Glomerular endothelial cell (primary cell): ENCODE measurements at regions not wholly inside any gene's neighbourhood (a gene's known extent, or its start where the extent isn't known, plus 50 kb on each side); places are given as distances from the start of the nearest gene placed in this dataset.
"Not testable (repeated sequence)": the region's sequence is repeated elsewhere in the genome, so short reads cannot be mapped to it uniquely, and the experiment has no call there.

Source experiments
- DNase-seq: peaks from one replicate; pipeline ENCODE4 v3.0.0-alpha.2; 2011; ENCODE audit warnings: low read depth, low spot score; ENCODE audit errors: extremely low read depth

DNA sequence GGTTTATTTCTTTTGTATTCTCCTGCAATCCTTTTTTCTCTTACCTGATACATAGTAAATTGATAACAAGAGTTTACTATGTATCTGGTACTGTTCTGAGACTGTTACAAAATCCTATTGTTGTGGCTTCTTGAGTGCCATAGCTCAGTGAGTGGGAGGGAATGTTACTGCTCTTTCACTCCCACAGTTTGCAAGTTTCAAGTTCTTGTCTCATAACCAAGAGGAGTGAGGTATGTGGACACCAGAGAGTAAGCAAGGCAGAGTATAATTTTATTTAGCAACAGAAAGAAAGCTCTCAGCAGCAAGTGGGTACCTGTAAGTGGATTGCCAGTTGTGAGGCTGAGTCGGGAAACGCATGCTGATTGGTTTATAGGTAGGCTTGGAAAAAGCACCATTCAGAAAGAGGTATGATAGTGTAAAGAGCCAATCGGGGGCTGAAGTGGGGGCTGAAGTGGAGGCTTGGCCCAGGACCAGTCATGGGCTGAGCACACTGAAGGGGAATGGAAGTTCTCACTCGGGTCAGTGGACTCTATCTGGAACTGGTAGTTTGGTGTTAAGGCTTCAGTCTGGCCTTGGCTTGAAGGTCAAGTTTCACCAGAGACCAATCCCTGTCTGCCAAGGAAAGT is 850.8 kb downstream of the TMTC2 start:
- no peak for DNase-seq

DNA sequence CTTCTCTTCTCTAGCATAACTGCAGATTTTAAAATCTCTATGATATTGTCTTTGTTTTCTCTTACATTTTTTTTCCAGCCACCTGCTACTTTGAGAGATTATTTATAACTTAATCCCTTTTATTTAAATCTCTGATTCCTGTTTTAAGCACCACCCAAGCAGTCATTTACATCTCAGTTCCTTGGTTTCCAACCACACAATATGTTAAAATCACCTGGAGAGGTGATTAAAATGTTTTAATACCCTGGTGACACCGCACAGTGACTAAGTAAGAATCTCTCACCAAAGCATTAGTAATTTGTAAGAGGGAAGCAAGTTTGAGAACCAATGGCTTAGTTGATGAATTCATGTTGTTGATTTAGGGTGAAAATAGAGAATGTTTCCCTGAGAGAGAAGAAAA is 849.8 kb downstream of the TMTC2 start:
- DNase-seq, result no peak

DNA sequence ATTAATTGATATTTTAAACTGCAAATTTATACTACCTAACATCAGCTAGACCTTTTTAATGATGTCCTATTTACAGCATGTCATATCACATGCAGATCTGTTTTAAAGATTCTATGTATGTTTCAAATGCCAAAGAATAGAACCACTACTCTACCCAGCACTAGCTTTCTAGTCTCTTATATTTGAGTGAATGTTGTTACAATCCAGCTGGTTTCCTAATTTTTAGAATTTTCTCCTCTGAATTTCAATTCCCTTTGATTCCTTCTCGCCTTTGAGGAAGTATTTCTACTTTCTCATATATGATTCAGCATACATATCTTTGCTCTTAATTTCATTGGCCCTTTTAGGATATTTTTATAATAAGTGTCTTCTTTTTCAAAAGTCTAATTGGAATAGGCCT is 841.9 kb downstream of the TMTC2 start:
- no peak for DNase-seq

DNA sequence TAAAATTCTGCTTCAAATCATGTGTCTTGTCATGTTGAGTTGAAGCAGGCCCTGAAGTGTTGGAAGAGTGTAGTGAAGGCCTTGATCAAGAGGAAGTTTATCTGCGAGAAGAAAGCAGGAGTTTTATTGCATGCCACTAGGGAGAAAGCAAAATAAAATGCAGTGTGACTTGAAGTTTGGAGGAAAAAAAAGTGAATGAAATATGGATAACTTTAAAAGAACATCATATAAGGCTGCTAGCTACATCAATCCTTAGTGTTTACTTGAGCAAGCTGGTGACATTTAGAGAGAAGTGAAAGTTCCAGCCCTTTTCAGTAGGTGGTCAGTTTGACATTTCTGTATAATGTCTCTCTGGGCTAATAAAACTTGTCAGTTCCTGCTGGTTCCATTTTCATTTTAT is 841.1 kb downstream of the TMTC2 start:
- DNase-seq, result no peak

DNA sequence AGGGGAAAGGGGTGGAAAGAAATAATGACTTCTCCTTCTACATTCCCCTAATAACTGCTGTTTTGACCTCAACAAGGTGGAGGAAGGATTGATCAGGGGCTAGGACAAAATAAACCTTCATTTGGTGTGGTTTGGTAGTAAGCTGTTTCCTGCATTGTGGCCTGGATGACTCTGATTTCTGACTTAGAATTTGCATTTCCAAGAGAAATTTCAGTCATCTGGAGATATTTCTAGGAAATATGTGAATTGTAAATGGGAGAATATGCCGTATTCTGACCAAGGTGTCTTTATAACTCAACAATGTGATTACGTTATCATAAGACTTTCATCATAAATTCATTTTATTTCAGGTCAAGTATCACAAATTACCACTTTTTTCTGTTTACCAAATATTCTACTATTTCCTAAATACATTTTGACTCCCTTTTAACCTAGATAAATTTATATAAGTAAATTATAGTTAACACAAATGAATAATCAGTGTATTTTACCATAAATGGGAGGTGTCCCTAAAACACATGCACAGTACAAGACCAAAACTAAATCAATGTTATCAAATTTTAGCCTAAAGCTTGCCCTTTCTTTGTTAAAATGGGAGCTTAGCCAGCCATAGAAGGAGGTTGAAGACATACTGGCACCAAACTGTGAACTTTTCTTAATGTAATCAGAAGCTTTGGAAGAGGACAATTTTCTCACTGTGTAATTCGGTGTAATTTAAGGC is 828.8 kb downstream of the TMTC2 start:
- no peak for DNase-seq

DNA sequence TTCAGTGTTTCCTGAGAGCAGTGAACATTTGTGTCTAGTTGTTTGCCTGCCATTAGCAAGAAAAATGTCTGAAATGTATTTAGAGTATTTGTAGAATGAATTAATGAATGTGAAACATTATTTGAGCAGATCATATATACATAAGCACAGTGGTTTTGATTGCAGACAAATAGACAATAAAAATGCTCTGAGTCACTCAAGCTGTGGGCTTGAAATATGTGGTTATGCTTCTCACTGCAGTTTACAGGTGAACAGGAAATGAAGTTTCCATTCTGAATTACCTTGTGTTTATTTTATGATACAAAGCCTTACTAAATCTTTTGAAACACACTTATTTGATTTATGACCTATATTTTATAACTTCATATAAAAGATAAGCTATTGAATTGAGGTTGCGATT is 827.7 kb downstream of the TMTC2 start:
- no peak for DNase-seq

DNA sequence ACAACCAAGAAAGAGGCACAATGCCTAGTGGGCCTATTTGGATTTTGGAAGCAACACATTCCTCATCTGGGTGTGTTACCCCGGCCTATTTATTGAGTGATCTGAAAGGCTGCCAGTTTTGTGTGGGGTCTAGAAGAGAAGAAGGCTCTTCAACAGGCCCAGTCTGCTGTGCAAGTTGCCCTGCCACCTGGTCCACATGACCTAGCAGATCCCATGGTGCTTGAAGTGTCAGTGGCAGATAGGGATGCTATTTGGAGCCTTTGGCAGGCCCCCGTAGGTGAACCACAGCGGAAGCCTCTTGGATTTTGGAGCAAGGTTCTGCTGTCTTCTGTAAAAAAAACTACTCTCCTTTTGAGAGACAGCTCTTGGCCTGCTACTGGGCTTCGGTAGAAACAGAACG is 820.1 kb downstream of the TMTC2 start:
- DNase-seq, result no peak

DNA sequence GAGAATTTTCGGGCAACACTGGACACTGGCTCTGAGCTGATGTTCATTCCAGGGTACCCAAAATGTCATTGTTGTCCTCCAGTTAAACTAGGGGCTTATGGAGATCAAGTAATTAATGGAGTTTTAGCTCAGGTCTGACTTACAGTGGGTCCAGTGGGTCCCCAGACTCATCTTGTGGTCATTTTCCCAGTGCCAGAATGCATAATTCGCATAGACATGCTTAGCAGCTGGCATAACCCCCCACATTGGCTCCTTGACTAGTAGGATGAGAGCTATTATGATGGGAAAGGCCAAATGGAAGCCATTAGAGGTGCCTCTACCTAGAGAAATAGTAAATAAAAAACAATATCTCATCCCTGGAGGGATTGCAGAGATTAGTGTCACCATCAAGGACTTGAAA is 818.9 kb downstream of the TMTC2 start:
- no peak for DNase-seq

DNA sequence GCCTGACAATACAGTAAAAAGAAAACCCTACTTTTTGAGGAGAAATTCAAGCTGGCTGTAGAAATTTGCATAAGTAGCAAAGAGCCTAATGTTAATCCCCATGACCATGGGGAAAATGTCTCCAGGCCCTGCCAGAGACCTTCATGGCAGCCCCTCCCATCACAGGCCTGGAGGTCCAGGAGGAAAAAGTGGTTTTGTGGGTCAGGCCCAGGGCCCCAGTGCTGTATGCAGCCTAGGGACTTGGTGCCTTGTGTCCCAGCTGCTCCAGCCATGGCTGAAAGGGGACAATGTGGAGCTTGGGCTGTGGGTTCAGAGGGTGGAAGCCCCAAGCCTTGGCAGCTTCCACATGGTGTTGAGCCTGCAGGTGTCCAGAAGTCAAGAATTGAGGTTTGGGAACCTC is 813.2 kb downstream of the TMTC2 start:
- DNase-seq, result not testable (repeated sequence)

DNA sequence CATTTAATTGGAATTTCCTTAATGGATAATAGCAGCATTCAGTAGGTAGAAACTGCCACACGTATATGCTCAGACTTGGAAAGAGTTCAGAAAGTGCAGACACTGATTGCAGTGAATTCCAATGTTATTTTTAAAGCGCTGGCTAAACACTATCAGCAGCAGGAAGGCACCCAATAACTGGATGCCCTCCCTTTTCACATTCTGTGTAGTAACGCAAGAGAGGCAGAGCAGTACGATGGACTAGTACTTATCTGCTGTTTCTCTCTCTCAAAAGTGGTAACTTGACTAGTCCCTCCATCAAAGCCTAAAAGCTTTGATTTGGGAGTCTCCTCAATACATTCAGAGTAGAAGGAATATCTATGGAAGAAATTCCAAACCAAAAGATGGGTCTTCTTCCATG is 791.0 kb downstream of the TMTC2 start:
- no peak for DNase-seq

DNA sequence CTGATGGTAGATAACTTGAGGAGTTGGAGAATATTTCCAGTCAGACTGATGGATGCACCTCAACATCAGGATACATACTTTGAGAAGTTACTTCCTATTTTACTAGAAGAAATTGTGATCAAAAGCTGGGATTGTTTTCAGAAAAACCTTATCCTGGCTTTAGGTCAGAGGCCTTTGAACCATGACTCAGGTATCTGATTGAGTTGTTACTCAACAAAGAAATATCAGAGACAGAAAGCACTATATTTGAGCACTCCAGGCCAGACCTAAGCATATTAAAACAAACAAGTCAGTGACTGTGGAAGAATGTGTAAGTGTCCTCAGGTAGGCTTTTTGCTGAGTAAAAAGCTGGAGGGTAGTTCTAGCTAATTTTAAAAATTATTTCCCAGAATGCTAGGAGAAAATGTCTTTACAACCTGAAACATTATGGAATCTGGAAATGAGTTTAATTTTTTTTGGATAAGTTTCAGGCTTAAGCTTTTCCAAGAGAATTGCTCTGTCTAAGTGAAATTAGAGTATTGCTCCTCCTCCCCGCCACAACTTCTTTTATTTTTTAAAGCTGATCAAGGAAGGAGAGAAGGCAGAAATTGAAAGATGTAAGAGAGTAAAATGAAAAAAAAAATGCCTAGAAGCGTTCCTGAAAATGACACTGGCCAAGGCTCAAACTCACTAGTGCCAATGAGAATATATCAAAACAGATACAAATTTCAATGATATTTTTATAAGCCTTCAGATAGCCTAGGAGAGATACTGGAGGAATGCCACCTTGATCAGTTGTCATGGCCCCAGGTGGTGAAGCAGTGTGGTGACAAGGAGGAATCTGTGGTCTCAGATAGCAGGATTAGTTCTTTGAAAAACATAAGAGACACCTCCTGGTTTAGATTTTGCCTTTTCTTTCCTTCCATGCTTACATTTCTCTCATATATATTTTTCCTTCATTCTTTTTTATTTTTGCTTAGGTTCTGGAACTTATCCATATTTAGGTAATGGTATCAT is 790.3 kb downstream of the TMTC2 start:
- no peak for DNase-seq

DNA sequence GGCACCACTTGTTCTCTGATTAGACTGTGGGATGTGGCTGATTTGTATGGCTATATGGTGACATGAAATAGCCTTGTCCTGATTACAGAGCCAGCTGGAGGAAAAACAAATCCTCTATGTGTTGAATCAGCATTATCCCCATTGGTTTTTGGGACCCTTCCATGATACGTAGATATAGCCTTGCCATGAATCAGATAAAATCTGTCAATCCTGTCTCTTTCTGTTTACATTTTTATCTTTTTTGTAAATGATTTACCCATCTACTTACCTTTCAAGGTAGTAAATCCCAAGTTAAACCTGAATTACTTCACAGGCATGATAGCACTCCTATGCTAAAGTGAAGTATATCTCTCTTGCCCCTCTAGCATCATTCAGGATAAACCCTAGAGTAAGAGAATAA is 789.3 kb downstream of the TMTC2 start:
- no peak for DNase-seq

DNA sequence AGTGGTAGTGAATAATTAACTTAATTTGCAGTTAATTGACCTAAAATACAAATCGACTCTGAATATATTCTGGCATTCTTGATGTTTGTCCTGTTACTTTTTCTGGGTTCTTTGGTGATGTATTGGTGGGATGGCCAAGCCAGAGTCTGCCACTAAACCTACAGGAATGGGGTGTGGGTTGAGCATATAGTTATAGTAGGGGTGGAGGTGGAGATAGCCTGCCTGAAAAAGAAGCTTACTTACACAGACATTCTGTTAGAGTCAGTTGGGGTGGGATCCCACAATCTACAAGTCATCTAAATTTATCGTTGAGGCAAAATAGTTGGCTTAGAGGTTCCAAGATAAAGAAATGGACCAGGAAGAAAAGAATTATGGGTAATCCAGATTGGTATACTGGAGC is 787.7 kb downstream of the TMTC2 start:
- no peak for DNase-seq

DNA sequence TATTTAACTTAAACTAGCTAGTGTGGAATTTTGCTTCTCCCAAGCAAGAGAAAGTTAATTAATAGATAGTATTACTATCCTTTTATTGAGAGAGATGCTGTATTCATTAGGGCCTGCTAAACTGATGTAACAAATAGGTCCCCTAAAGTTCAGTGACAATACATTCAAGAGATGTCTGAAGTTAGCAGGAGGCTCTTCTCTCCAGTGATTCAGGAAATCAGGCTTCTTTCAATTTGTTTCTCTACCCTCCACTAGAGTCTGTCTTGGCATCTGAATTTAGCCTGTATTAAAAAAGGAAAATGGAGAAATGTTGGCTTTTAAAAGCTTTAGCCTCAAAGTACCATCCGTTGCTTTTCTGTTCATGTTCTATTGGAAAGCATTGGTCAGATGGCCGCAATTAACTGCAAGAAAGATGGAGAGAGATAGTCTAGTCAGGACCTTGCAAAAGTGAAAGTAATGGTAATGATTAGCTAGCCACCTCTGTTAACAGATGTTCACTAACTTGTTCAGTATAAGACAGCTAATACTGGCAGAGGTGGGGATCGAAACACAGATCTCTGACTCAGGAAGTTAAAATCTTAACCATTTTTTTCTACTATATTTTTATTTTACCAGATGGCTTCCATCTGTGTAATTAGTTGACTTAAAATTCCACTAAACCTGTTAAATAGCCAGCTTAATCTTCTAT is 786.8 kb downstream of the TMTC2 start:
- DNase-seq, result no peak

DNA sequence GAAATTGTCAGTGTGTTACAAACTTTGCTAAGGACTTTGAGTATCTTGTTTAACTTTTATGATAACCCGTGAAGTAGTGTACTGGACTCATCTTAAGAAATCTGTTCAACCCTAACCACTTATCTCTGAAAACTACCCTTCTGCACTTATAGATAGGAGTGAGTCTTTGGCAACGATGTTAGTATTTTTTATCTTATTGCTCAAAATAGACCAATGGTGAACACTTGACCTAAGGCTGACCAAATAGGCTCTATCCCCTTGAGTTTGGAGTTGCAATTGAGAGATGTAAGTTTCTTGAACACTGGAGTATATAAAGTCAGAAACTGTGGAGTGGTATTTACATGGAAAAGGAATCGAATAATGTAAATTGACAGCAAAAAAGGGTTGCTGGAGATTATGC is 786.1 kb downstream of the TMTC2 start:
- no peak for DNase-seq

DNA sequence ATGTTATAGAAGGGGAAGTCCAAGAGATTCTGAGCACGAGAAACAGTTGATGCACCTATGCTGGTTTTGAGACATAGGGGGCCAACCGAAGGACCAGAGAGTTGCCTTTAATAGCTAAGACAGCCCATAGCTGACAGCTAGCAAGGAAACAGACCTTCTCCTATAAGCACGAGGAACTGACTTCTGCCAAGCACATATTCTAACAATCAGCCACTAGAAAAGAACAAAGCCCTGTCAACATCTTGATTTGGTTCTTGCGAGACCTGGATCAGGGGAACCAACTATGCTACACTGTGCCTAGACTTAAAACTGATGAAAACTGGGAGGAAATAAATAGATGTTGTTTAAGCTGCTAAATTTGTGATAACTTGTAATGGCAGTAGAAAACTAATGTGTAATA is 785.6 kb downstream of the TMTC2 start:
- no peak for DNase-seq

DNA sequence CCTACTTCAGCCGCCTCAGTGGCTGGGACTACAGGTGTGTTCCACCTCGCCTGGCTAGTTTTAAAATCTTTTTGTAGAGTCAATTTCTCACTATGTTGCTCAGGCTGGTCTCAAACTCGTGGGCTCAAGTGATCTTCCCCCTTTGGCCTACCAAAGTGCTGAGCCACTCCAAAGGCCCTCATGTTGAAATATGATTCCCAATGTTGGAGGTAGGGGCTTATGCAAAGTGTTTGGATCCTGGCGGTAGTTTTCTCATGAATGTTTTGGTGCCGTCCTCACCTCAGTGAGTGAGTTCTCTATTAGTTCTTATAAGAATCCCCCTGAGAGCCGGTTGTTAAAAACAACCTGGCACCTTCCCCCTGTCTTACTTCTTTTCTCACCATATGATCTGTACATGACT is 784.6 kb downstream of the TMTC2 start:
- DNase-seq, result no peak

DNA sequence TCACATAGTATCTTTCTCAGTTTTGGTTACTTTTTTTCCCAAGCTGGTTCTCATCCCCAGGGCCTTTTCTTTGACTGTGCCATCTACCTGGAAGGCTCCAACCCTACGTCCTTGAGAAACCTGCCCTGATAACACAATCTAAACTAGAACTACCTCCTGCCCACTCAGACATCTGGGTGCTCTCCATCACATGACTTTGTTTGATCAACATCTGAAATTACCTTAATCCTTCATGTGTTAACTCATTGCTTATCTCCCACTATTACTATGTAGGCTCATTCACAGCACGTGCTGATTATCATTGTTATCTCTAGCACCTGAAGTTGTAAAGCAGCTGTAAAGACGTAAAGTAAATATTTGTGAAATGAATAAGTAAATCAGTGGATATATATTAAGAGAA is 784.0 kb downstream of the TMTC2 start:
- no peak for DNase-seq

DNA sequence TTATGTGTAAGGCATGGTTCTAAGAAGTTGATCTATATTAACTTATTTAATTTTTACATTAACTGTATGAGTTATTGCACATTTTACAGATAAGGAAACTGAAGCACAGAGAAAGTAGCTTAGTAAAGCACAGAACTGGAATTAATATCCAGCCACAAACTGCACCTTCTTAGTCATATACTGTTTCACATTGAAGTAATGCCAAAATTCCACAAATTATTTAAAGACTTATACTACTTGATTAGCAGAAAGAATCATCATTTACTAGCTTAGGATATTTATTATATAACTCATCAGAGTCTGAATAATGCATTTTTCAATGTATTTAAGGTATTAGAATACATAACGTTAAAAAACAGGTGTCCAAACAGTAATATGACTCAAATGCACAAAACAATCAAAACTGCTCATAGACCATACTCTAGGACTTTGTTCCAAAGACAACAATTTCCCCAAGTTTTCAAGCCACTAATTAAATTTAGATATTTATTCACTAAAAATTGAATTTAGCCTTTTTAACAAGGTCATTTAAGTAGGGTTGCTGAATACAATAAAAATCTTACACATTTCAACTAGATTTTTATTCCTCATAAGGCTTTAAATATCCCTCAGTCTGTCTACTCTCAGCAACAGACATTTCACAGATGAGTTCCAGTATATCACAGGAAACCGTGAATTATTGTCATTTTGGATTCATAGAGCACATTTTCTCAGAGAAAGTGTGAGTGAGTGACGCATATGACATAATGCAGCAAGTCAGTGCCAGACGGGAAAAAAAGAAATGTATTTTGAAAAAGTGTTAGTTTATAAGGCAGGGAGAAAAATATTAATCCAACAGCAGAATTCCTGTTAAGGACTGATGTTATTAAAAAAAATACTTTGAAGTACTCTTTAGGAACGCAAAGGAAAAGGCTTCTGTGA is 782.5 kb downstream of the TMTC2 start:
- no peak for DNase-seq

DNA sequence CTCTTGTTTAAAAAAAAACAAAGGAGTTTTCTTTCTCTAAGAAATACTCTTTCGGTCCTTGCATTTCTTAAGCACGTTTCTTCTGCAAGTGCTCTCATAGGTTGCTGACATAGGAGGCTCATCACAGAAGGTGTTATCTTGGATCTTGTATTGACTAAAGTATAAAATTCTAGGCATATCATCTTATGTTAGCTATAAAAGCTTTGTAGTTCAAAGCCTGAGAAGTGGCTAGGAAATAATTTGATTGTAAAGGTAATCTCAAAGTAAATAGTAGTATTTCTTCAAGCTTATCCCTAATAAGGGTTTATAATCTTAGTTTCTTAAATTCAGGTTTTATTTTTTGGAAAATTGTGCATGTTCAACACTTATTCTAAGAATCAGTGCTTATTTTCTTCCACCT is 778.9 kb downstream of the TMTC2 start:
- DNase-seq, result no peak
